HG02610 (cell line): ENCODE measurements at regions not wholly inside any gene's neighbourhood (a gene's known extent, or its start where the extent isn't known, plus 50 kb on each side); places are given as distances from the start of the nearest gene placed in this dataset.

Experiments
- ATAC-seq: cut with Tn5 transposase; IDR thresholded peaks from one replicate; pipeline ENCODE4 v1.9.1; 2021; ENCODE audit warnings: mild to moderate bottlenecking, moderate library complexity; ENCODE audit not compliant: unreplicated experiment

- peak; percentile 60 for ATAC-seq
These were observed 95.7 kb upstream of the C3orf80 start for GRCh38 chr3:160129459-160130061.

- no peak for ATAC-seq
These were observed 95.2 kb upstream of the C3orf80 start for GRCh38 chr3:160130071-160130470.

GRCh38 chr3:160130950-160131349 is 94.3 kb upstream of the C3orf80 start:
- ATAC-seq = no peak

DNA sequence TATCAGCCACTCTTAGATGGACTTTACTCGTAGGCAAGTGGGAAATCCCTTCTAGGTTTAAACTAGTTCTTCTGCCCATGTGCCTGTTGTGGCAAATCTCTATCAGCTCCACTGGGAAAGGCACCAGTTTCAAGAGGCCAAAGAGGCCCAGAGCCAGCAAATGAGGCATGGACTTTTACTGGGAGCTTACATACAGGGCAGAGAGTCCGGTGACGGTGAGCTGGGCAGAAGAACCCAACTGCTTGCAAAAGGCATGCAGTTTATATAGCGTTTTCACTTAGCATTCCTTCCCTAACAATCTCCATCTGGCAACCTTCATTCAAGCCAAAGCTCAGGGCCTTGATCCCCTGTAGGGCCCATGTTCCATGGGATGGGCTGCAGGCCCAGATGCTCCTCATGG is 93.0 kb upstream of the C3orf80 start:
- no peak for ATAC-seq

GRCh38 chr3:160133757-160134156 is 91.5 kb upstream of the C3orf80 start:
- ATAC-seq = no peak

DNA sequence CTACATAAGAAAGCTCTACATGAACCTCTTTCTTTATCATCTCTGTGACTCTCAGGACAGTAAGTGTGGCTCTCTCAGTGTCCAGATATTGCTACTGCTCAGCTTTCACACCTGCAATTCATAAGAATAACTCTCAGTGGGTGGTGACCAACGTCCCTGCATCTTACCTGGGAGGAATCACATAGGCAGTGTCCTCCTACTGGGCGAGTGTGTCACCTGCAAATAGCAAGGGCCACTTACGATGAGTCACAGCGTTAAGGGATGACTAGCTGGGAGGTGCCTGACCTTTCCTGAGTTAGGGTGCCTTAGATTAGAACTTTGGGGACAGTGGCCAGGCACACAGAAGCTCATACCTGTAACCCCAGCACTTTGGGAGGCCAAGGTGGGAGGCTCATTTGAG is 90.8 kb upstream of the C3orf80 start:
- no peak for ATAC-seq

- no peak for ATAC-seq
These were observed 90.3 kb upstream of the C3orf80 start for GRCh38 chr3:160134964-160135363.

GRCh38 chr3:160135851-160136250 is 89.4 kb upstream of the C3orf80 start:
- no peak for ATAC-seq

DNA sequence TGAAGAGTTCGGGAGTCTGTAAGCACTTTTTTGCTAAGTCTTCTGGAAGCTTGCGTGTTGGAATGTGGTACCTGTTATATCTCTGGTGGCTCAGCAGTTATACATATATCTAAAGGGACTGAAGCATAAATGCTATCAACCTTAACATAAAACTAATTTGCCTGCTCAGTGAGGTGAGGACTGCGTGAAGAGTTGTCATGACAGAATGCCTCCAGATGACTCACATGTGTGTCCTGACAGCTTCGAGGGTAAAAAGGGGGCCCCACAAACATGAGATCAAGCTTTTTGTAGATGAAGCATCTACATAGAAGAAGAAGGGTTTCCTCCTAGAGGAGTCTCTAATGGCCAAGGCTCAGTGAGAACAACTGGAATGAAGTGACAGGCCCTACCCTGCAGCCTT is 88.8 kb upstream of the C3orf80 start:
- no peak for ATAC-seq

DNA sequence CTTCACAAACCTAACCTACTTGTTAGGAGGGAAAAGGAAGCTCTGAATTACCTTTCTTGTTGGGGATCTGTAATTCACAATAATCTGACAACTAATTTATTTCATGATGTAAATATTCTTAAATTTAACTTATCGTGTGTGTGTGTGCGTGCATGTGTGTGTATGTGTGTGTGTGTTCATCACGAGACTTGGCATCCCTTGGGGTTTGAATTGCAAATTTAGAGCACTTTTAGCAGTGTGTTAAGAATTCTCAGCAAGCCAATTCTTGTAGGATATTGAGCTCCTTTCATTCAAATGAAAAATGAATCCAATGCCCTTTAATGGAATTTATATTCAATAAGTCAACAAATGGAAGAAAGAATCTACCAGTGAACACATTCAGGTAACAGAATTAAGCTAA is 85.9 kb upstream of the C3orf80 start:
- ATAC-seq = no peak

DNA sequence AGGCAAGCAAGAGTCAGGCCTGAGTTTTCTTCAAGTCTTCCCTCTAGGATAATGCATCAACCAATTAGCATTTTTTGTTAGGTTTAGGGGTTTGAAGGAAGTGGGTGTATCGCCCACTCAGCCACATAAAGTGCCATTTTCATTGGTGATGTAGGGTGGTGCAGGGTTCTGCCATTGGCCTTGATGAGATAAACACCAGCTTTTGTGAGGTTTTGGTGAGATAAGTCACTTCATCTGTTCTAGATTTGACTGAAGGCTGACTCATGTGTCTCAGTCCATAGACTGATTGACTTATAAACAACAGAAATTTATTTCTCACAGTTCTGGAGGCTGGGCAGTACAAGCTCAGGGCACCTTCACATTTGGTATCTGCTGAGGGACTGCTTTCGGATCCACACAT is 84.5 kb upstream of the C3orf80 start:
- ATAC-seq = peak; percentile 68

GRCh38 chr3:160141485-160142185 is 83.6 kb upstream of the C3orf80 start:
- no peak for ATAC-seq

DNA sequence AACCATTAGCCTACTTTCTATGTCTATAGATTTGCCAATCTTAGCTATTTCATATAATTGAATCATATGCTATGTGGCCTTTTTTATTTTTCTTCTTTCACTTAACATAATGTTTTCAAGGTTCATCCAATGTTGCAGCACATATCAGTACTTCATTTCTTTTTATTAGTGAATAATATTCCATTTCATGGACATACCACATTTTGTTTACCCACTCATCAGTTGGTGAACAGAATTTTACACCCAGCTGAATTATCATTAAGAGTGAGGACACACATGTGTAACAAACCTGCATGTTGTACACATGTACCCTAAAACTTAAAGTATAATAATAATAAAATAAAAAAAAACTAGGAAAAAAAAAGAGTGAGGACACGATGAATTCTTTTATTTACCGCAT is 81.7 kb upstream of the C3orf80 start:
- no peak for ATAC-seq

DNA sequence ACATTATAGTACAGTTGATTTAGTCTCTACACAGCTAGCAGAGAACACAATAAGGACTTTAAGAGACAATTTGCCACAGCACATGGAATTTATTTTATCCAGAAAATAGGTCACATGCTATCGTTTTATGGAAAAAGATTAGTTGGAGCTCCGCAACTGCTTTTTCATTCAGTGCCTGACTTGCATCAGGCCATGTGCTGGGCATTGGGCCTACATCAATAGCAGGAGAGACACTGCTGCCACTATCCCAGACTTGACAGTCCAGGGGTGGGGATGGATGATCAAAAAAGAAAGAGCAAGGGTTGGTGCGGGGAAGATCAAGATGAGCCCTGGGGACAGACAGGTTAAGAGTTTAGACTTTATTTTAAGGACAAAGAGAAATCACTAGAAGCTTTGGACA is 75.2 kb upstream of the C3orf80 start:
- ATAC-seq = no peak

DNA sequence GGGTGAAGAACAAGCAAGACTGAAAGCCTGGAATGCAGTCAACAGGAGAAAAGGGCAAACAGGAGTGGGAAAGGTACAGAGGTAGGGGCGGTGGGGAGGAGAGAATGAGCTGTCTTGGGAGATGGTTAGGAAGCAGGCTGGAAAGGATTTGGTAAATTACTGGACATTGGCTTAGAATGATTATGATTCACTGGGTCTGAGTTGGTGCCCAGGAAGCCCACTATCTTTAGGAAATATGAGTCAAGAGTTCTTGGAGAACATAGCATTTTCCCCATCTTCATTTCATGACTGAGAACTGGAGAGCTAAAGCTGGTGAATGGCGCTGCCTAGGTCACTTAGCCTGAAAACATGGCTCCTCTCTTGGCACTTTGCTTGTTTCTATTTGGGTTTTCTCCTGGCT is 74.7 kb upstream of the C3orf80 start:
- ATAC-seq = no peak

DNA sequence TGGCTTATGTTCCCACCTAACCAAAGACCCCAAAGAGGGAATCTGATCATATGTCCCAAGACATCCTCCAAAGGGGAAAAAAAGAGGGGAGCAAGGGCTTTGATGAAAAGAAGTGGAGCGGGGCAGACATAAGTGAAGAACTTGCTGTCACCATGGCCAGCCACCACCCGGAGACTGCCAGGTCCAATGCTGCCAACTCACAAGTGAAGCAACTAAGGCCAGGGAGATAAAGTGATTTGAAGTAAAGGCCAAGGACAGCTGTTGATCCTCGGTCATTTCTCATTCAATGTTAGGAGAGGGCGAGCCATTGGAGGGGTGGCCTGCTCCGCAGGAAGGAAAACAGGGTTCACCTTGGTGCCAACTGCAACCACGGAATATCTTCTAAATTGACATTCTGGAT is 72.6 kb upstream of the C3orf80 start:
- no peak for ATAC-seq

DNA sequence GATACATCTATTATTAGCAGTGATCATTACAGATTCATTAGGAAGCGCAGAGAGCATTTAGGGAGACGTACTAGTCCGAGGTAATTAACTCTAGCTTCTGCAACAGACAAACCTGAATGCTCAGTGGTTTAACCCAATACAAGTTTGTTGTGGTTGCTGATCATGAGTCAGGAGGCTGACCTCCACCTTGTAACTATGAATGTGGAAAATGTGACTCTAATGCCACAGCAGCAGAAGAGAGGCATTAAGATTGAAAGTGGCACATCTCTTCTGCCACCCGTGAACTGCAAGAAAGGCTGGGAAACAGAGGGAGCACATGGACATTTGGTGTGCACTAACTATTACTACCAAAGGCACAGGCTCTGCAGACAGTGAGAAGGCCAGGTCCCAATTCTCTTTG is 71.2 kb upstream of the C3orf80 start:
- ATAC-seq = no peak

DNA sequence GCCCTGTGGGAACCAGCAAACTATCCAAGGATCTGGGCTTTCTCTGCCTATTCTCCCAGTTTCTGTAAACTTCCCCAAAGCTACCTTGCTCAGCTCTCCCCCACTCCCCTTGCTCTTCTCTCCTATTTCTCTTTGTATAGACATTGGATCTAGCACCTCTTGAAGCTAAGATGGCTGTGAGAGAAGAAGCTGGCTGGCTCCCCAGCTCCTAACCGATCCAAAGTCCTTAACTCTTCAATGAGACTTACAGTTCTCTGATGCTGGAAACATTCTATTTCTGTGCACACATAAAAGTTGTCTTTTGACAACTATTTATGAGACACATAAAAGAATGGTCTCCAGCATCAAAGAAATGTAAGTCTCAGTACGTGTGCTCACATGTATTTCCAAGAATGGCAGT is 70.6 kb upstream of the C3orf80 start:
- no peak for ATAC-seq

DNA sequence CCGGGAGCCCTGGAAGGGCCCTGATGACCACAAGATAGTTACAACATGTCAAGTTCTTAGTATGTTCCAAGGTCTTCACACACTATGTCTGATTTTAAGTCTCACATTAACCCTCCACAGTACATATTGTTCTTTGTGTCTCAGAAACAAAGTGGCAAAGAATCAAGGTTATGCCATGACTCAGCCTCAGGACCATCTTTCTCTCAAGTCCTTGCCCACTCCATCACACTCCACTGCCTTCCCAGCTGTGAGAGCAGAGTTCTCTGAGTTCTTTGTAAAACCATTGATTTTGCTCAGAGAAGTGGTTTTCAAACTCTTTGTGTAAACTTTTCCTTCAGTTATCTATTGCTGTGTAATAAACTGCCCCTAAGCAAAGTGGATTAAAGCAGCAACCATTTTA is 67.9 kb upstream of the C3orf80 start:
- no peak for ATAC-seq

GRCh38 chr3:160159341-160159740 is 65.9 kb upstream of the C3orf80 start:
- no peak for ATAC-seq

- no peak for ATAC-seq
These were observed 65.4 kb upstream of the C3orf80 start for GRCh38 chr3:160159806-160160205.

GRCh38 chr3:160161921-160162320 is 63.3 kb upstream of the C3orf80 start:
- no peak for ATAC-seq

GRCh38 chr3:160162440-160162839 is 62.8 kb upstream of the C3orf80 start:
- ATAC-seq = no peak
